B cell (primary cell): ENCODE measurements at regions not wholly inside any gene's neighbourhood (a gene's known extent, or its start where the extent isn't known, plus 50 kb on each side); places are given as distances from the start of the nearest gene placed in this dataset.

Source experiments
- ATAC-seq: fragments of 200-7000 bp; cut with Tn5 transposase; one replicate; pipeline ENCODE4 v1.10.0; 2021; ENCODE audit warnings: low read depth, mild to moderate bottlenecking, moderate number of reproducible peaks, moderate library complexity
- CTCF ChIA-PET: fragments of 350-600 bp; sonication (Branson Sonifier 250); formaldehyde crosslinking; loops from one replicate; lab custom pipeline; 2021; ENCODE audit warnings: antibody characterized with exemption, inconsistent platforms; lab: Charles Lee
- POLR2A ChIA-PET: fragments of 350-600 bp; sonication (Branson Sonifier 250); formaldehyde crosslinking; loops from one replicate; lab custom pipeline; 2021; ENCODE audit warnings: antibody characterized with exemption; lab: Charles Lee
- DNase-seq: peaks from one replicate; pipeline ENCODE4 v3.0.0; 2013
- H2AFZ ChIP-seq: 2 replicates; pipeline ENCODE4 v1.6.1; 2012; ENCODE audit warnings: mild to moderate bottlenecking, low read depth, low read length; ENCODE audit not compliant: insufficient read depth, poor library complexity, severe bottlenecking
- H3K27ac ChIP-seq, 2 donors: 1 replicate in 1 of 2; 2 replicates in 1 of 2; pipeline ENCODE4 v1.5.1; 2012 to 2013; ENCODE audit warnings: low read length in 2 of 2, mild to moderate bottlenecking in 2 of 2, moderate library complexity in 1 of 2
- H3K27me3 ChIP-seq, 4 experiments: fragments of 200-600 bp in 1 of 4; sonication (generic) in 1 of 4; replicated peaks in 1 of 4; 1 replicate in 2 of 4; 2 replicates in 2 of 4; pipeline versions ENCODE4 v1.6.1 to v1.7.0; 2013 to 2016; ENCODE audit warnings: low read length in 3 of 4, mild to moderate bottlenecking in 2 of 4, mixed read lengths in 1 of 4, moderate library complexity in 1 of 4; ENCODE audit not compliant: insufficient read depth in 4 of 4, control insufficient read depth in 3 of 4; ENCODE audit errors: control extremely low read depth in 1 of 4
- H3K36me3 ChIP-seq, 2 experiments: replicated peaks in 1 of 2; 1 replicate in 1 of 2; 2 replicates in 1 of 2; pipeline versions ENCODE4 v1.6.1 to v1.7.1; 2013; ENCODE audit warnings: low read length in 1 of 2; ENCODE audit not compliant: insufficient read depth in 2 of 2, control insufficient read depth in 1 of 2; ENCODE audit errors: control extremely low read depth in 1 of 2, extremely low read depth in 1 of 2
- H3K4me1 ChIP-seq, 2 donors: fragments of 200-600 bp in 1 of 2; sonication (generic) in 1 of 2; 1 replicate in 1 of 2; 2 replicates in 1 of 2; pipeline versions ENCODE4 v1.5.1 to v1.6.1; 2013 to 2017; ENCODE audit warnings: low read length in 2 of 2; ENCODE audit not compliant: control insufficient read depth in 2 of 2, insufficient read depth in 2 of 2
- H3K4me2 ChIP-seq: replicated peaks from 2 replicates; pipeline ENCODE3; 2012; ENCODE audit warnings: mild to moderate bottlenecking, low read depth, low read length; ENCODE audit not compliant: poor library complexity, severe bottlenecking
- H3K4me3 ChIP-seq, 5 experiments: fragments of 200-600 bp in 1 of 5; sonication (generic) in 1 of 5; 1 replicate in 3 of 5; 2 replicates in 2 of 5; pipeline versions ENCODE4 v1.5.1 to v1.7.0; 2011 to 2016; ENCODE audit warnings: low read length in 4 of 5, mild to moderate bottlenecking in 4 of 5, low read depth in 2 of 5, control low read depth in 1 of 5, moderate library complexity in 1 of 5; ENCODE audit not compliant: insufficient read depth in 1 of 5; ENCODE audit errors: control extremely low read depth in 1 of 5, extremely low read depth in 1 of 5
- H3K79me2 ChIP-seq: fragments of 200-600 bp; sonication (generic); one replicate; pipeline ENCODE4 v1.6.0; 2016; ENCODE audit warnings: low read length; ENCODE audit not compliant: control insufficient read depth, insufficient read depth
- H3K9ac ChIP-seq: fragments of 200-600 bp; sonication (generic); 2 replicates; pipeline ENCODE4 v1.6.1; 2017; ENCODE audit warnings: mild to moderate bottlenecking, low read length, moderate library complexity
- H3K9me3 ChIP-seq, 3 donors: one replicate each; pipeline versions ENCODE4 v1.6.1 to v1.7.1; 2013; ENCODE audit warnings: low read length in 2 of 3; ENCODE audit not compliant: control insufficient read depth in 2 of 3, insufficient read depth in 1 of 3; ENCODE audit errors: control extremely low read depth in 1 of 3
- H4K20me1 ChIP-seq: 2 replicates; pipeline ENCODE4 v1.6.0; 2012; ENCODE audit warnings: mild to moderate bottlenecking, low read length; ENCODE audit not compliant: insufficient read depth, control insufficient read depth, poor library complexity, severe bottlenecking
- H3K27ac Mint-ChIP-seq: one replicate; pipeline ENCODE4 v1.8.0; 2021; ENCODE audit warnings: mixed read lengths
- H3K27me3 Mint-ChIP-seq: one replicate; pipeline ENCODE4 v1.8.0; 2021; ENCODE audit warnings: mixed read lengths
- H3K4me1 Mint-ChIP-seq: one replicate; pipeline ENCODE4 v1.8.0; 2021; ENCODE audit warnings: mixed read lengths
- H3K4me3 Mint-ChIP-seq: one replicate; pipeline ENCODE4 v1.8.0; 2021; ENCODE audit warnings: mixed read lengths
- H3K9me3 Mint-ChIP-seq: one replicate; pipeline ENCODE4 v1.8.0; 2022; ENCODE audit warnings: mixed read lengths; ENCODE audit not compliant: insufficient read depth
- EZH2 ChIP-seq: IDR thresholded peaks from 2 replicates; pipeline ENCODE4 v1.6.1; 2012; ENCODE audit warnings: borderline replicate concordance, low read depth, mild to moderate bottlenecking, moderate library complexity, low read length; ENCODE audit not compliant: insufficient read depth, poor library complexity, severe bottlenecking
- WGBS: methylation state at CpG from one replicate; pipeline ENCODE4 v1.1.5; 2013; ENCODE audit warnings: missing lambda C conversion rate; ENCODE audit not compliant: insufficient coverage; 5-methylcytosine and 5-hydroxymethylcytosine counted together
- intact Hi-C: fragments of 100-400 bp; cut with micrococcal nuclease; formaldehyde crosslinking; loops from one replicate; pipeline ENCODE4 v1.10.0; 2022
- TF ChIP-seq, protein P1 (sequence below): fragments of 200-600 bp; IDR thresholded peaks from one replicate; pipeline ENCODE4 v1.8.0; 2022; ENCODE audit warnings: antibody characterized with exemption, mild to moderate bottlenecking

DNA sequence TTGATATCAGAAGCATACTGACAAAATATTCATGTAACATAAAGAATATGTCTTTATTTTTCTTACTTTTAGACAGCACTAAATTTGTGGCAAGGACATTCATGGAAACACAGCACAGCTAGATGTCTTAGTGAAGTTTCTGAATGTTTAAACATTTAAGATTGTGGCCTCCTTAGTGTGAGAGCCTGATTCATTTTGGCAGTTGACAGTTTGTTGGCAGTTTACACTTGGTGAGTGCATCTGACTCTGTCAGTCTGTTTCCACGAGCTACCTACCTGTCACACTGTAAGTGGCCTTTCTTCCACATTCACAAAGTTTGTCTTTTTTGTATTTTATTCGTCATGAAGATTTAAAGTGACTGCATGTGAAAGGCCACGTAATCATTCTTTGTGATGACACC is 436.8 kb downstream of the TUSC1 start:
- no peaks in the 10 kb centered on the region for H3K9me3 ChIP-seq
- no peaks in the 10 kb centered on the region for H3K4me1 Mint-ChIP-seq
- no peak overlapping the region for H3K4me3 Mint-ChIP-seq
- no peaks in the 10 kb centered on the region for H3K4me1 ChIP-seq
- ATAC-seq (no peak), DNase-seq (no peak)
- intact Hi-C loops, result no loop called here
- WGBS, result no CpG with 5 or more reads among the region's 3 CpGs
- H2AFZ ChIP-seq, result no peak overlapping the region
- TF ChIP-seq, protein P1, sequence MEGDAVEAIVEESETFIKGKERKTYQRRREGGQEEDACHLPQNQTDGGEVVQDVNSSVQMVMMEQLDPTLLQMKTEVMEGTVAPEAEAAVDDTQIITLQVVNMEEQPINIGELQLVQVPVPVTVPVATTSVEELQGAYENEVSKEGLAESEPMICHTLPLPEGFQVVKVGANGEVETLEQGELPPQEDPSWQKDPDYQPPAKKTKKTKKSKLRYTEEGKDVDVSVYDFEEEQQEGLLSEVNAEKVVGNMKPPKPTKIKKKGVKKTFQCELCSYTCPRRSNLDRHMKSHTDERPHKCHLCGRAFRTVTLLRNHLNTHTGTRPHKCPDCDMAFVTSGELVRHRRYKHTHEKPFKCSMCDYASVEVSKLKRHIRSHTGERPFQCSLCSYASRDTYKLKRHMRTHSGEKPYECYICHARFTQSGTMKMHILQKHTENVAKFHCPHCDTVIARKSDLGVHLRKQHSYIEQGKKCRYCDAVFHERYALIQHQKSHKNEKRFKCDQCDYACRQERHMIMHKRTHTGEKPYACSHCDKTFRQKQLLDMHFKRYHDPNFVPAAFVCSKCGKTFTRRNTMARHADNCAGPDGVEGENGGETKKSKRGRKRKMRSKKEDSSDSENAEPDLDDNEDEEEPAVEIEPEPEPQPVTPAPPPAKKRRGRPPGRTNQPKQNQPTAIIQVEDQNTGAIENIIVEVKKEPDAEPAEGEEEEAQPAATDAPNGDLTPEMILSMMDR, result no peak
- CTCF ChIA-PET, result no interaction called here
- H3K27me3 Mint-ChIP-seq, result no peaks in the 10 kb centered on the region
- no peaks in the 10 kb centered on the region for H3K36me3 ChIP-seq
- H4K20me1 ChIP-seq, result no peaks in the 10 kb centered on the region
- H3K4me3 ChIP-seq, result no peak overlapping the region
- no peak overlapping the region for H3K27ac ChIP-seq
- H3K9me3 Mint-ChIP-seq, result peaks cover 1% of the 10 kb centered on the region
- no peak overlapping the region for H3K9ac ChIP-seq
- no peaks in the 10 kb centered on the region for H3K27me3 ChIP-seq
- H3K27ac Mint-ChIP-seq, result no peak overlapping the region
- no peaks in the 10 kb centered on the region for H3K79me2 ChIP-seq
- POLR2A ChIA-PET, result no interaction called here
- no peak overlapping the region for H3K4me2 ChIP-seq

DNA sequence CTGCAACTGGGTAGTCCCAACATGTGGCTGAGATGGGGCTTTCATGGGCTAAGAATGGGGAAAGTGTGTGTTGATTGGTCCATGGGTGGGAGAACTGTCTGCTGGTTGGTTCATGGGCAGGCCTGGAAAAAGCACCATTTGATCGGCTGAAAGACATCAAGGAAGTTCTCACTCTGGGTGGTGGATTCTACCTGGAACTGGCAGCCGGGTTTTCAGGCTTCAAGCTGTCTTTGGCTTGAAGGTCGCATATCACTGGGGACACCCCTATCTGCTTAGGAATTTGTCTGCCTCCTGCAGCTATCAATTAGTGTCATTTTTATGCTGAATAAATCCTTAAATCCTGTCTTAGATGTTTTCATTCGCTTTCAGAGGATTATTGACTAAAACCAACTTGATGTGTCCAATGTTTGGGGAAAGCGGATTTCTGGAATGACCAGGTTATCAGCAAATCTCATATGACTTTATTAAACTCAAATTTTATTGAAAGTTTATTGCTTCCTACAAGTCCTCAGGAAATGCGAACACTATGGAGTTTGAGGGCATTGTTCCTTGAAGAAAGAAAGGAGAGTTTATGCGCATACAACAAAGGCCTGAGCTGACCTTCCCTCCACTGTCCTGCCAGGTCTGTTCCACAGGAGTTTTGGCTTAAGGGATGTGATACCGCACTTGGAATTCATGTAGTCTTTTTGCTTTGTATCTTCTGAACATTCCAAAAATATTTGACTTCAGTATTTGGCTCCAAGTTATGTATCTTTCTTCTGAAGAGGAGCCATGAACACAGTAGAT is 451.1 kb downstream of the TUSC1 start:
- no peak overlapping the region for H3K27ac ChIP-seq
- H2AFZ ChIP-seq, result no peak overlapping the region
- no peaks in the 10 kb centered on the region for H3K27me3 ChIP-seq
- no peak for DNase-seq
- TF ChIP-seq, protein P1, result no peak
- no peak for TF ChIP-seq EZH2
- peaks cover 0 to 8% (median 0%) of the 10 kb centered on the region in 3 donors for H3K9me3 ChIP-seq
- no peaks in the 10 kb centered on the region for H3K36me3 ChIP-seq
- intact Hi-C loops, result no loop called here
- H3K4me3 ChIP-seq, result no peak overlapping the region
- no peak for ATAC-seq
- no peak overlapping the region for H3K4me2 ChIP-seq
- Mint-ChIP-seq H3K27ac (no peak overlapping the region), H3K4me3 (no peak overlapping the region), H3K27me3 (no peaks in the 10 kb centered on the region), H3K9me3 (peaks cover 14% of the 10 kb centered on the region), H3K4me1 (no peaks in the 10 kb centered on the region)
- WGBS, result 100% methylated on average over 2 of the region's 8 CpGs
- no peaks in the 10 kb centered on the region for H3K4me1 ChIP-seq
- H3K79me2 ChIP-seq, result no peaks in the 10 kb centered on the region
- POLR2A ChIA-PET, result no interaction called here
- CTCF ChIA-PET, result no interaction called here
- H3K9ac ChIP-seq, result no peak overlapping the region
- no peaks in the 10 kb centered on the region for H4K20me1 ChIP-seq
